Stimulated activated naive B cell treated with anti-CD40 and anti-IgM and Interleukin-4, amounts not matched to agents 10 μg/mL and 1 μg/mL and 100 μg/mL, for 72 hours (primary cell): ENCODE measurements at regions not wholly inside any gene's neighbourhood (a gene's known extent, or its start where the extent isn't known, plus 50 kb on each side); places are given as distances from the start of the nearest gene placed in this dataset.

Experiments used
- ATAC-seq, 2 donors: fragments of 150-1000 bp; cut with Tn5 transposase; replicated peaks; 2 replicates each; pipeline ENCODE4 v1.10.0; 2021; ENCODE audit warnings: moderate library complexity in 1 of 2
- DNase-seq: peaks from one replicate; pipeline ENCODE4 v3.0.0; 2021
- H3K27ac Mint-ChIP-seq: one replicate; pipeline ENCODE4 v1.8.0; 2022; ENCODE audit warnings: mild to moderate bottlenecking, mixed read lengths
- H3K27me3 Mint-ChIP-seq, 2 donors: one replicate each; pipeline ENCODE4 v1.8.0; 2022; ENCODE audit warnings: mixed read lengths in 2 of 2
- H3K36me3 Mint-ChIP-seq, 2 donors: one replicate each; pipeline ENCODE4 v1.8.0; 2022; ENCODE audit warnings: mixed read lengths in 2 of 2, mild to moderate bottlenecking in 1 of 2
- H3K4me1 Mint-ChIP-seq, 2 donors: one replicate each; pipeline ENCODE4 v1.8.0; 2022; ENCODE audit warnings: mixed read lengths in 2 of 2, mild to moderate bottlenecking in 1 of 2
- H3K4me3 Mint-ChIP-seq, 2 donors: one replicate each; pipeline ENCODE4 v1.8.0; 2022; ENCODE audit warnings: mild to moderate bottlenecking in 2 of 2, mixed read lengths in 2 of 2, moderate library complexity in 1 of 2
- H3K9me3 Mint-ChIP-seq, 2 donors: one replicate each; pipeline ENCODE4 v1.8.0; 2022; ENCODE audit warnings: mixed read lengths in 2 of 2, mild to moderate bottlenecking in 1 of 2

DNA sequence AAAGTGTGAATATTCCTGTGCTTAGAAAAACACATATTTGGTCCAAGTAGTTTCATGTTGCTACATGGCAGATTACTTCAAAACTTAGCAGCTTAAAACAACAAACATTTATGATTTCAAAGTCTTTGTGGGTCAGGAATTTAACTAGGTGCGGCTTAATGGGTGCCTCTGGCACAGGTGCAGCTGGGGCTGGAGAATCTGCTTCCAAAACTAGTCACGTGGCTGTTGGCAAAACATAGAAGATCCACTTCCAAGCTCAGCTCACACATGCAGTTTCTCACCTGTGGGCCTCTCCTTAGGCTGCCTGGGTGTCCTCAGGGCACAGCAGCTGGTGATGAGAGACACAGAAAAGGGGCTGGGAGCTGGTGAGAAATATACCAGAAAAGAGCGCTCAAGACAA lies 263.4 kb downstream of the TTLL7 start:
- Mint-ChIP-seq H3K27me3 (no peaks in the 10 kb centered on the region), H3K9me3 (peaks cover 0 to 2% of the 10 kb centered on the region in 2 donors), H3K4me1 (no peaks in the 10 kb centered on the region), H3K36me3 (no peaks in the 10 kb centered on the region), H3K4me3 (no peak overlapping the region), H3K27ac (no peak overlapping the region)
- DNase-seq (no peak), ATAC-seq (no peak)

DNA sequence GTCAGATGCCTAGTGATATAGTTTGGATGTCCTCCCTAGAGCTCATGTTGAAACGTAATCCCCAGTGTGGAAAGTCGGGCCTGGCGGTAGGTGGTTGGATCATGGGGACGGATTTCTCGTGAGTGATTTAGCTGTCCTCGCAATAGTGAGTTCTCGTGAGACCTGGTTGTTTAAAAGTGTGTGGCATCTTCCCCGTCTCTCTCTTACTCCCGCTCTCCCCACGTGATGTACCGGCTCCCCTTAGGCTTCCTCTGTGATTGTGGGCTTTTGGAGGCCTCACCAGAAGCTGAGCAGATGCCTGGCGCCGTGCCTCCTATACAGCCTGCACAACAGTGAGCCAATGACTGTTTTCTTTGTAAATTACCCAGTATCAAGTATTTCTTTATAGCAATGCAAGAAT lies 264.5 kb downstream of the TTLL7 start:
- Mint-ChIP-seq H3K36me3 (no peaks in the 10 kb centered on the region), H3K4me1 (no peaks in the 10 kb centered on the region), H3K27me3 (no peaks in the 10 kb centered on the region), H3K9me3 (peaks cover 0 to 2% of the 10 kb centered on the region in 2 donors), H3K27ac (no peak overlapping the region), H3K4me3 (no peak overlapping the region)
- no peak for ATAC-seq
- DNase-seq = no peak

DNA sequence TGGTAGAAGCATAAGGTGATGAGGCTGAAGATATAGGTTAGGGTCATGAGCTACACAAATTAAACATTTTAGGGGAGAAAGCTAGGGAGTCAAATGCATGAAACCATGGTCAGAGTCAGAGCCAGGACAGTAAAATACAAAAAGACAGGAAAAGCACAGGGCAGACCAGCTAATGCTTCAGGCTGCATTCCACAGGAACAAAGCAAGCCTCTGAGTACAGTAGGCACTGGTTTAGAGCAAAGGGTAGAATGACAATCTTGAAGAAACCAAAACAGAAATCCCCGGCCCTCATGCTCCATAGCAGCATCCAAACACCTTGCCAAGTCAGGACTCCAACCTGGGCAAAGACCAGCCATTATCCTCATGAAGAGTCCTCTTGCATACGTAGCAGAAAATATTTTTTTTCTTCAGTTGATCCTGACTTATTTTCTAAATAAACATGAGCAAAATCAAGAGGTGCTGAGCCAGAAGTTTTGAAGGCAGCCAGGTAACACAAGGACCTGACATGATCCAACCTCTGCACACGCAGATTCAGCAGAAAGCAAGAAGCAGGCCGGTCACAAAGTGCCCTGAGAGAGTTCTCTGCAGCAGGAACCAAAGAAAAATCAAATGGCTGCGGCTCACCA lies 273.1 kb downstream of the TTLL7 start:
- H3K4me1 Mint-ChIP-seq = no peaks in the 10 kb centered on the region
- no peak overlapping the region for H3K4me3 Mint-ChIP-seq
- ATAC-seq (no peak), DNase-seq (no peak)
- no peak overlapping the region for H3K27ac Mint-ChIP-seq
- no peaks in the 10 kb centered on the region for H3K9me3 Mint-ChIP-seq
- H3K36me3 Mint-ChIP-seq = no peaks in the 10 kb centered on the region
- H3K27me3 Mint-ChIP-seq = no peaks in the 10 kb centered on the region

DNA sequence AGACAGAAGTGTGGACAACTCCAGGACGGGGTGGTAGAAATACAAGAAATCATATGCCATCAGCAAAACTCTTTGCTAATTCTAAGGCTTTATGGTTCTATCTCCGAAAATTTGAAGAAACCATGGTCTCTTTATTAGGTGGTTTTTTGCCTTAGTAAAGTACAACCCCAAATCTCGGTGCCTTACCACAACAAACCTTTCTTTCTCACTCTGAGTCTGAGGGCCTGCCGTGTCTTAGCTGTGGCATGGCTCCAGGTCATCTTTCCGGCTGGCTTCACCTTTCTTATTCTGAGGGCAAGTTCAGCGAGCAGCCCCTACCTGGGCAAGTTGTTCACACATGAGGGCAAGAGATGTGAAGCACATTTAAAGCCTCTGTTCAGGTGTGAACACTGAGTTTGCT lies 280.6 kb downstream of the TTLL7 start:
- no peak for DNase-seq
- peaks cover 0 to 5% of the 10 kb centered on the region in 2 donors for H3K27me3 Mint-ChIP-seq
- no peak overlapping the region for H3K4me3 Mint-ChIP-seq
- H3K27ac Mint-ChIP-seq = no peak overlapping the region
- ATAC-seq = no peak
- no peaks in the 10 kb centered on the region for H3K36me3 Mint-ChIP-seq
- H3K9me3 Mint-ChIP-seq = no peaks in the 10 kb centered on the region
- peaks cover 0 to 2% of the 10 kb centered on the region in 2 donors for H3K4me1 Mint-ChIP-seq

DNA sequence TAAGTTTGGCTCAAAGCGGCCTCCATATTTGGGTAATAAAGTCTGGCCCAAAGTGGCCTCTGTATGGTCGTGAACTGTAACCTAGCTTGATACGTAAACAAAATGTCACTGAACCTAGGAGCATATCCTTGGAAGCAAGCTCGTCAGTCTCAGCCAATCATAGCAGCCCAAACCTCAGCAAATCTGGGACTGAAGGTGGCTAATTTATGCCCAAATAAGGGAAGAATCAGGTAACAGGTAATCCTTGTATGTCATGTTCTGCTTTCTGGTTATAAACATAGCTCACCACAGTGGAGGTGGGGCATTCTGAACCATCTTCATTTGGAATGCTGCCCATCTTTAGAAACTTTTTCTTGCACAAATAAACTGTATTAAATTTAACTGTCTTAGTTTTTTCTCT lies 281.1 kb downstream of the TTLL7 start:
- no peak overlapping the region for H3K27ac Mint-ChIP-seq
- ATAC-seq = no peak
- peaks cover 0 to 5% of the 10 kb centered on the region in 2 donors for H3K27me3 Mint-ChIP-seq

DNA sequence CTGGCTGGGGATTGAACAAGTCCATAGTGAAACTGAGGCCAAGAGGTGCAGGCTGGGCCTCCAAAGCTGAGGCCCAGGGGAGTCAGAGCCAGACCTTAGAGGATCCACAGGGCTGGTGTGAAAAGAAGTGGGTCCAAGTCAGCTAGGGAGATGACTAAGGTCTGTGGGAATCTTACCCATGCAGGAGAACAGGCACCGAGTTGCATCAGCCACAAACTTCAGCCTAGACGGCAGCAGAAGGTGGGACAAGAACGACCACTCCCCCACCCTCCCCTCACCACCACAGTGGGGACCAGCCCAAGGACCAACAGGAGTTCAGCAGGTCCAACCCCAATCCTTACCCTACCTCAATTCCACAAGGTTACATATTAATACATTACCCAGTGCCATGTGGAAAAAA lies 282.3 kb downstream of the TTLL7 start:
- no peaks in the 10 kb centered on the region for H3K9me3 Mint-ChIP-seq
- peaks cover 0 to 2% of the 10 kb centered on the region in 2 donors for H3K4me1 Mint-ChIP-seq
- H3K27ac Mint-ChIP-seq = no peak overlapping the region
- DNase-seq (no peak), ATAC-seq (no peak)
- H3K4me3 Mint-ChIP-seq = no peak overlapping the region
- peaks cover 0 to 5% of the 10 kb centered on the region in 2 donors for H3K27me3 Mint-ChIP-seq
- H3K36me3 Mint-ChIP-seq = no peaks in the 10 kb centered on the region

More for the DNA sequence above, 281.1 kb downstream of the TTLL7 start:
- Mint-ChIP-seq H3K36me3 (no peaks in the 10 kb centered on the region), H3K4me1 (peaks cover 0 to 2% of the 10 kb centered on the region in 2 donors), H3K4me3 (no peak overlapping the region), H3K9me3 (no peaks in the 10 kb centered on the region)
- DNase-seq = no peak

DNA sequence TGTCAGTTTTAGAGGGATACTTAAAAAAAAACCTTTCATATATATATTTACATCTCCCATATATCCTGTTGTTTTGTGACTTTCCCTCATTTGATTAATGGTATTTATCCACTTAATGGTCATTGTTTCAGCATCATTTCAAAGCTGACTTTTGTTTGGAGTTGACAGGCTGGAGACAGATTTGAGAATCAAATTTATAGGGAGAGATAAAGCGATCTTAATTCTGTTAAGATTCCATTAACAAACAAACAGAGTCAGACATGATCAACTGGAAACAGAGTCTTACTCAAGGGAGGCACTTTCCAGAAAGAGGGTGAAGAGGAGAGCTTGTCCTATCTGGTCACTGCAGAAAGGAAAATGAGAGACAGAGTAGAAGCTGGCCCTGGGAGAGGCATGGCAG lies 283.4 kb downstream of the TTLL7 start:
- Mint-ChIP-seq H3K27me3 (peaks cover 0 to 5% of the 10 kb centered on the region in 2 donors), H3K36me3 (no peaks in the 10 kb centered on the region), H3K27ac (no peak overlapping the region), H3K4me3 (no peak overlapping the region), H3K9me3 (peaks cover 0 to under 1% of the 10 kb centered on the region in 2 donors), H3K4me1 (peaks cover 0 to 2% of the 10 kb centered on the region in 2 donors)
- DNase-seq = no peak
- no peak for ATAC-seq

DNA sequence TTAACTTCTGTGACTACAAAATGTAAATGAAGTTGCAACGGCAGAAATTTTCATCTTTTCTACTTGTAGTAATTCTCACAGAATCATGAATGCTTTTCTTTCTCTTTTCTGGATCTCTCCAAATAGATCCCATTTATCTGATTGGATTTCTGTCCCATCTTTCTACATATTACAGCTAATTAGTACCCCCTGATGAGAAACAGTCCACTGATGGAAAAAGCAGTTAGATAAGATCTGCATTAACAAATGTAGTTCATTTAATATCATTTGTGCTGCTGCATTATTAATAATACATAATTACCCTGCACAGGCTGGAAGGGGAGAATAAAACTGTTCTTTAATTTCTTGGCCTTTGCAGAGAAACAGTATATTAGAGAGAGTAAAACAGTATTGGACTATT lies 289.3 kb downstream of the TTLL7 start:
- H3K36me3 Mint-ChIP-seq = no peaks in the 10 kb centered on the region
- DNase-seq = no peak
- no peak overlapping the region for H3K27ac Mint-ChIP-seq
- peaks cover 0 to 7% of the 10 kb centered on the region in 2 donors for H3K27me3 Mint-ChIP-seq
- peaks cover 0 to 1% of the 10 kb centered on the region in 2 donors for H3K9me3 Mint-ChIP-seq
- peaks cover 0 to 2% of the 10 kb centered on the region in 2 donors for H3K4me1 Mint-ChIP-seq
- H3K4me3 Mint-ChIP-seq = no peak overlapping the region
- no peak for ATAC-seq

DNA sequence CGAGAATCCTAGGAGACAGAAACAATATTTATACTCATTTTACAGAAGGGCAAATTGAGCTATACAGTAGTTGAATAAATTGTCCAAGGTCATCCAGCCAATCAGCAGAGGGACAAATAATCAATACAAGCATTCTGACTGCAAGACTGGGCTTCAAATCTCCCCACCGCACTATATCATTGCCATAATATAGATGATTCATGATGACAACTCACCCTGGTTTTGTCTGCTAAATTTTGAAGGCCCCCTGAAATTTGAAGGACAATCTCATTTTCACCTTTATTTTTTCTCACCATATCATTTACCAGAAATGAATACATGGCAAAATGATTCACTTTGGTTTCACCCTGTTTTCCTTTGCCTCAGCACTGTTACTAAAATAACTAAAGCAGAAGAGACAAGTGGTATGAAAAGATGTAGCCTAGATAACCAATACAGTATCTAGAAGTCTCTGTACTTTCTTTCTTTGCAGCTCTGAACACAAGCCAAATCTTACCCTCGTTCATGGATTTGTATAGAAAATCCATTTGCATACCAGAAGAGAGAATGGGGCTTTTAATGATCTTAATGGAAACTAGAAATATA lies 292.5 kb downstream of the TTLL7 start:
- H3K27ac Mint-ChIP-seq = no peak overlapping the region
- no peak overlapping the region for H3K4me3 Mint-ChIP-seq
- H3K4me1 Mint-ChIP-seq = no peaks in the 10 kb centered on the region
- peaks cover 0 to 7% of the 10 kb centered on the region in 2 donors for H3K27me3 Mint-ChIP-seq
- H3K36me3 Mint-ChIP-seq = no peaks in the 10 kb centered on the region
- ATAC-seq (no peak), DNase-seq (no peak)
- peaks cover 0 to 1% of the 10 kb centered on the region in 2 donors for H3K9me3 Mint-ChIP-seq

DNA sequence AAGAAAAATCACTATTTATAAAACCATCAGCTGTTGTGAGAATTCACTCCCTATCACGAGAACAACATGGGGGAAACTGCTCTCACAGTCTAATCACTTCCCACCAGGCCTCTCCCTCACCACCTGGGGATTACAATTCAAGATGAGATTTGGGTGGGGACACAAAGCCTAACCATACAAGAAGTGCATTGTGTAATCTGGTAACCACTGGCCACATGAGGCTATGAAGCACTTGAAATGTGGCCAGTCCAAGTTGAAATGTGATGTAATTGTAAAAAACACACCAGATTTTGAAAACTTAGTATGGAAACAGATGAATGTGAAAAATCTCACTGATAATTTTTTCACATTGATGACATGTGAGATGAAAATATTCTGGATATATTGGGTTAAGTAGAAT lies 293.8 kb downstream of the TTLL7 start:
- DNase-seq = no peak
- H3K27me3 Mint-ChIP-seq = peaks cover 0 to 7% of the 10 kb centered on the region in 2 donors
- H3K36me3 Mint-ChIP-seq = no peaks in the 10 kb centered on the region
- no peak for ATAC-seq
- no peaks in the 10 kb centered on the region for H3K4me1 Mint-ChIP-seq
- no peak overlapping the region for H3K4me3 Mint-ChIP-seq
- no peak overlapping the region for H3K27ac Mint-ChIP-seq
- no peaks in the 10 kb centered on the region for H3K9me3 Mint-ChIP-seq

DNA sequence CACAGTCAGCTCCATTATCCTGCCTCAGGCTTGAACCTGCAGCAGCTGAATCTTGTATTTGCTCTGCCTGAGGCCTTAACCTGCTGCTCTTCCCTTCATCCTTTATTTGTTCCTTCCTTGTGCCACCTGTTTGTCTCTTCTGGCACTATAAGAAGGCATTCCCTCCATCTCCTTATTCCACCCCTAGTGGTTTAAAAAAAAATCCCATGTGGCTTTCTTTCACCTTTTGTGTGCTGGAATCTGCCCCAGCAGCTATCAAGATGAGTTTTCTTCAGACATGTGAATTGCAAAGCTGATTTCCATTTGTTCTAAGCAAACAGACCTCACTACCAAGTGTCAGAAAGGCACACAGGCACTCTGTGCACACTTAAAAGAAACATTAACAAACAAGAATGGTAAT lies 294.6 kb downstream of the TTLL7 start:
- peaks cover 1 to 2% of the 10 kb centered on the region in 2 donors for H3K9me3 Mint-ChIP-seq
- peaks cover 3 to 7% of the 10 kb centered on the region in 2 donors for H3K27me3 Mint-ChIP-seq
- no peak overlapping the region for H3K4me3 Mint-ChIP-seq
- ATAC-seq (no peak), DNase-seq (no peak)
- no peaks in the 10 kb centered on the region for H3K36me3 Mint-ChIP-seq
- H3K4me1 Mint-ChIP-seq = no peaks in the 10 kb centered on the region
- no peak overlapping the region for H3K27ac Mint-ChIP-seq

DNA sequence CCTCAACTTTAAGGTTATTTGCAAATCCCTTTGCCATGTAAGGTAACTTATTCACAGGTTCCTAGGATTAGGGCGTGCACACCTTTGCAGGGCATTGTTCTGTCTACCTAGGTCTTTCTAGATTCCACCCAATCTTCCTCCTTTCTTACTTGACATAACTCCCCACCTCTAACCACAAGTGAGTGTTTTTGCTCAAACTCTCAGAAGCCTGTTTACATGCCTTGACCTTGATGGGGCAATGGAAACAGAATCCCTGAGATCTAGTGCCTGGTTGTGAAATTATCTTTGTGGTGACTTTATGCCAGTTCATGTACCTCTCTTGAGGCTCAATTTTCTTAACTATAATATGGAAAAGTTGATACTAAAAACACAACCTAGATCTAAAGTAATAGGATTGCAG lies 296.6 kb downstream of the TTLL7 start:
- Mint-ChIP-seq H3K27me3 (peaks cover 7 to 8% of the 10 kb centered on the region in 2 donors), H3K4me3 (no peak overlapping the region), H3K27ac (no peak overlapping the region), H3K9me3 (peaks cover 2 to 4% of the 10 kb centered on the region in 2 donors), H3K4me1 (peaks cover 0 to under 1% of the 10 kb centered on the region in 2 donors), H3K36me3 (no peaks in the 10 kb centered on the region)
- ATAC-seq = no peak
- DNase-seq = no peak

DNA sequence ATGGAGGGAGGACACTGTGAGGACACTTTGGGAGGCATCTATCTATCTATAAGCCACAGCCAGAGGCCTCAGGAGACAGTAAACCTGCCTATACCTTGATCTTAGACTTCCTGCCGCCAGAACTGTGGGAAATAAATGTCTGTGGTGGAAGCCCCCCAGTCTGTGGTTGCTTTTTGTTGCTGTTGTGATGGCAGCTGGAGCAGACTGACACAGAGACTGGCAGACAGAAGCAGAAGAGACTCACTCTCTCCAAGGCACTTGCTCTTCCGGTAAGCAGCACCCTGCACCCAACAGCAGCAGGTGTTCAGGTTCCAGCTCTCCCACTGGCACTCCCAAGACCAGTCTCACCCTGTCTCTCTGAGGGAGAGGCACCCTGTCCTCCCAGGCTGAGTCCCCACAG lies 297.6 kb downstream of the TTLL7 start:
- Mint-ChIP-seq H3K9me3 (peaks cover 2 to 4% of the 10 kb centered on the region in 2 donors), H3K27me3 (peaks cover 4 to 17% of the 10 kb centered on the region in 2 donors), H3K27ac (no peak overlapping the region), H3K36me3 (no peaks in the 10 kb centered on the region), H3K4me3 (no peak overlapping the region), H3K4me1 (peaks cover 0 to 3% of the 10 kb centered on the region in 2 donors)
- DNase-seq (no peak), ATAC-seq (no peak)

DNA sequence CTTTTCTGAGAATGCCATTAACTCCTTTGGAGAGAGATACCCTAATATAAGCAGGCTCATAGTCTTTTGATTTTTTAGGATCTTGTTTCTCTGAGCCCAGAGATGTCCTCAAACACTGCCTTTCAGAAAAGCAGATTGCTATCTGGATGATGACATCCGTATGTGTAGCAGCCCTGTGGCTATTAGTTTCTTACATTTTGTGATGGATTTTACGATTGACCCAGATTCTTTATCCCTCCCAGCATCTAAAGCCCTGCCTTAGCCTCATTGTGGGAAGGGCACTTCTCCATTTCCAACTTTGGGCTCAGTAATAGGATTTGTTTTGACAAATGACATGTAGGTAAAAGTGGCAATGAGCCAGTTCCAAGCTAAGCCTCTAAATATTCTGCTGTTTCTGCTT lies 300.3 kb downstream of the TTLL7 start:
- DNase-seq (no peak), ATAC-seq (no peak)
- Mint-ChIP-seq H3K4me1 (peaks cover 3 to 13% of the 10 kb centered on the region in 2 donors), H3K27me3 (peaks cover 12 to 33% of the 10 kb centered on the region in 2 donors), H3K27ac (no peak overlapping the region), H3K4me3 (no peak overlapping the region), H3K36me3 (no peaks in the 10 kb centered on the region), H3K9me3 (peaks cover 2 to 4% of the 10 kb centered on the region in 2 donors)

DNA sequence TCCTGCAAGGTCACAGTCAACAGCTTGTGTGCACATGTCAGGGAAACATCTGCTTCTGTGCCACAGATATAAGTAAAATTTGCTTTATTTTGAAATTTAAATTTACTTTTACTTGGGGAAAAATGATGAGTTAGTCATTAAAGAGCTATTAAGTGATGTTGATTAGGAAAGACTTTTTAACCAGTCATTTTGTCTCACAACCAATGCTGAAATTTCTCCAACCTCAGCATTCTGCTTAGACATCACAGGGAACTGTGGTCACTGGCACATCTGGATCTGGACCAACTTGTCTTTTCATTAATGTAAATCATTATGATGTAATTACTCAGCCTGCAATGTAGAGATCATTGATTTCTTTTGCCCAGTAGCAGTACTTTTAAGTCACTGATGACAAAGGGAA lies 301.0 kb downstream of the TTLL7 start:
- Mint-ChIP-seq H3K36me3 (no peaks in the 10 kb centered on the region), H3K27ac (no peak overlapping the region), H3K27me3 (peaks cover 16 to 39% of the 10 kb centered on the region in 2 donors), H3K9me3 (peaks cover 2 to 4% of the 10 kb centered on the region in 2 donors), H3K4me1 (peaks cover 3 to 20% of the 10 kb centered on the region in 2 donors), H3K4me3 (no peak overlapping the region)
- no peak for ATAC-seq
- no peak for DNase-seq
